Heart left ventricle (tissue), 16 donors: ENCODE measurements at regions not wholly inside any gene's neighbourhood (a gene's known extent, or its start where the extent isn't known, plus 50 kb on each side); places are given as distances from the start of the nearest gene placed in this dataset.

Experiments
- ATAC-seq, 4 donors: fragments of 200-7000 bp; cut with Tn5 transposase; one replicate each; pipeline ENCODE4 v1.9.1; 2020 to 2022; ENCODE audit warnings: moderate library complexity in 4 of 4, mild to moderate bottlenecking in 3 of 4, moderate number of reproducible peaks in 1 of 4
- DNase-seq, 5 donors: peaks; one replicate each; pipeline ENCODE4 v3.0.0-alpha.2; 2020
- H3K27ac ChIP-seq, 12 donors: fragments of 200-600 bp; sonication (generic) in 4 of 12; one replicate each; pipeline versions ENCODE4 v1.5.0 to v1.8.0; 2016 to 2022; ENCODE audit warnings: mild to moderate bottlenecking in 2 of 12
- H3K27me3 ChIP-seq, 9 donors: fragments of 200-600 bp; sonication (generic) in 2 of 9; one replicate each; pipeline versions ENCODE4 v1.5.1 to v1.8.0; 2016 to 2022; ENCODE audit warnings: mild to moderate bottlenecking in 3 of 9
- H3K36me3 ChIP-seq, 9 donors: fragments of 200-600 bp; sonication (generic) in 2 of 9; one replicate each; pipeline versions ENCODE4 v1.5.0 to v1.8.0; 2018 to 2022; ENCODE audit warnings: mild to moderate bottlenecking in 2 of 9
- H3K4me1 ChIP-seq, 12 donors: fragments of 200-600 bp; sonication (generic) in 4 of 12; one replicate each; pipeline versions ENCODE4 v1.5.0 to v1.8.0; 2016 to 2022; ENCODE audit warnings: mild to moderate bottlenecking in 3 of 12
- H3K4me3 ChIP-seq, 12 donors: fragments of 200-600 bp; sonication (generic) in 4 of 12; one replicate each; pipeline versions ENCODE4 v1.5.0 to v1.8.0; 2017 to 2022; ENCODE audit warnings: mild to moderate bottlenecking in 9 of 12, moderate library complexity in 4 of 12
- H3K9me3 ChIP-seq, 12 donors: fragments of 200-600 bp; sonication (generic) in 4 of 12; one replicate each; pipeline versions ENCODE4 v1.5.0 to v1.8.0; 2016 to 2022; ENCODE audit warnings: mild to moderate bottlenecking in 1 of 12
- POLR2A ChIP-seq, 2 donors: fragments of 450-650 bp; IDR thresholded peaks; one replicate each; pipeline ENCODE4 v1.6.1; 2017; ENCODE audit warnings: antibody characterized with exemption in 2 of 2, mild to moderate bottlenecking in 2 of 2, moderate library complexity in 2 of 2
- WGBS, 4 donors: extraction: QIAGEN DNeasy Blood & Tissue Kit in 2 of 4; methylation state at CpG; one replicate each; pipeline versions ENCODE4 v1.1.5 to v1.1.7; 2013 to 2018; 5-methylcytosine and 5-hydroxymethylcytosine counted together
- intact Hi-C, 10 donors: fragments of 100-400 bp; cut with DNase I; formaldehyde crosslinking; loops; one replicate each; pipeline versions ENCODE4 v1.11.1 to v1.14.2; 2022
- TF ChIP-seq, protein P1 (sequence below), 12 donors: fragments of 200-600 bp; sonication (generic) in 4 of 12; IDR thresholded peaks; one replicate each; pipeline versions ENCODE4 v1.5.0 to v1.8.0; 2018 to 2022; ENCODE audit warnings: antibody characterized with exemption in 12 of 12, mild to moderate bottlenecking in 5 of 12
- donor health status: ischemic (EF 13 %, LVEDD 7.1; RV severe dilation, severe dysfunction).
- donor health status: healthy with polysubstance abuse.
- donor health status: DM: no; HTN: yes; CAD: no.
- donor health status: DM: no; HTN: no; CAD: no.
- donor health status: ischemic (EF 25% LVEDD 6.9; RV normal size, moderate dysfunction).
- donor health status: ischemic (EF 25% LVEDD 5.7; RV mildly dilated, moderate dysfunction).
- donor health status: healthy.
- donor health status: DM: yes; HTN: yes; CAD: no.
- donor health status: ischemic (EF 35%, LVEDD 5.7; RV mildly dilated, moderate dysfunction).
- donor health status: nonischemic (EF 11% LVEDD 7.7; RV severe dilation, severe dysfunction).
- donor health status: DM: yes; HTN: yes; CAD: no.
- donor health status: PGD.
- donor health status: ischemic (EF 29% LVEDD 5.4; RV normal size, mild dysfunction).
- donor health status: nonischemic (EF 23%, LVEDD 6.1; RV moderate dilation, normal function).

- Histone ChIP-seq H3K4me1 (no peaks in the 10 kb centered on the region), H3K9me3 (no peaks in the 10 kb centered on the region), H3K27ac (no peak overlapping the region), H3K36me3 (no peaks in the 10 kb centered on the region), H3K4me3 (no peak overlapping the region), H3K27me3 (no peaks in the 10 kb centered on the region)
- 61 to 70% (median 64%) methylated on average over 13 of the region's 13 CpGs for WGBS, 4 donors
- TF ChIP-seq, protein P1, sequence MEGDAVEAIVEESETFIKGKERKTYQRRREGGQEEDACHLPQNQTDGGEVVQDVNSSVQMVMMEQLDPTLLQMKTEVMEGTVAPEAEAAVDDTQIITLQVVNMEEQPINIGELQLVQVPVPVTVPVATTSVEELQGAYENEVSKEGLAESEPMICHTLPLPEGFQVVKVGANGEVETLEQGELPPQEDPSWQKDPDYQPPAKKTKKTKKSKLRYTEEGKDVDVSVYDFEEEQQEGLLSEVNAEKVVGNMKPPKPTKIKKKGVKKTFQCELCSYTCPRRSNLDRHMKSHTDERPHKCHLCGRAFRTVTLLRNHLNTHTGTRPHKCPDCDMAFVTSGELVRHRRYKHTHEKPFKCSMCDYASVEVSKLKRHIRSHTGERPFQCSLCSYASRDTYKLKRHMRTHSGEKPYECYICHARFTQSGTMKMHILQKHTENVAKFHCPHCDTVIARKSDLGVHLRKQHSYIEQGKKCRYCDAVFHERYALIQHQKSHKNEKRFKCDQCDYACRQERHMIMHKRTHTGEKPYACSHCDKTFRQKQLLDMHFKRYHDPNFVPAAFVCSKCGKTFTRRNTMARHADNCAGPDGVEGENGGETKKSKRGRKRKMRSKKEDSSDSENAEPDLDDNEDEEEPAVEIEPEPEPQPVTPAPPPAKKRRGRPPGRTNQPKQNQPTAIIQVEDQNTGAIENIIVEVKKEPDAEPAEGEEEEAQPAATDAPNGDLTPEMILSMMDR (IDR thresholded peaks at IDR 0.05): no peak
- no peak for TF ChIP-seq POLR2A (IDR thresholded peaks at IDR 0.05)
- intact Hi-C loops: loop anchor here in 1 of 10 donors (10.0 kb wide), 1 partner anchor 87 kb away; no protein-coding TSS in a partner anchor
- ATAC-seq: no peak
- DNase-seq: no peak
These were observed 64.8 kb downstream of the PDCL3 start for GRCh38 chr2:100627330-100628300.

GRCh38 chr2:100628506-100628905, 65.7 kb downstream of the PDCL3 start:
- H3K9me3 ChIP-seq: no peaks in the 10 kb centered on the region
- TF ChIP-seq POLR2A (IDR thresholded peaks at IDR 0.05): no peak
- TF ChIP-seq, protein P1 (IDR thresholded peaks at IDR 0.05): no peak
- no peaks in the 10 kb centered on the region for H3K36me3 ChIP-seq
- ATAC-seq (no peak), DNase-seq (no peak)
- no peaks in the 10 kb centered on the region for H3K27me3 ChIP-seq
- H3K4me1 ChIP-seq: no peaks in the 10 kb centered on the region
- no peak overlapping the region for H3K27ac ChIP-seq
- intact Hi-C loops: loop anchor here in 1 of 10 donors (10.0 kb wide), 1 partner anchor 86 kb away; no protein-coding TSS in a partner anchor
- WGBS, 4 donors: 87 to 96% (median 92%) methylated on average over 13 of the region's 13 CpGs
- no peak overlapping the region for H3K4me3 ChIP-seq

- no peaks in the 10 kb centered on the region for H3K36me3 ChIP-seq
- DNase-seq (no peak), ATAC-seq (no peak)
- H3K27ac ChIP-seq: no peak overlapping the region
- TF ChIP-seq, protein P1 (IDR thresholded peaks at IDR 0.05): no peak
- no peak for TF ChIP-seq POLR2A (IDR thresholded peaks at IDR 0.05)
- intact Hi-C loops: loop anchor here in 1 of 10 donors (10.0 kb wide), 1 partner anchor 85 kb away; no protein-coding TSS in a partner anchor
- no peaks in the 10 kb centered on the region for H3K9me3 ChIP-seq
- 86 to 98% (median 96%) methylated on average over 4 to 5 of the region's 5 CpGs for WGBS, 4 donors
- no peak overlapping the region for H3K4me3 ChIP-seq
- H3K27me3 ChIP-seq: no peaks in the 10 kb centered on the region
- no peaks in the 10 kb centered on the region for H3K4me1 ChIP-seq
These were observed 66.5 kb downstream of the PDCL3 start for GRCh38 chr2:100629309-100629708.

DNA sequence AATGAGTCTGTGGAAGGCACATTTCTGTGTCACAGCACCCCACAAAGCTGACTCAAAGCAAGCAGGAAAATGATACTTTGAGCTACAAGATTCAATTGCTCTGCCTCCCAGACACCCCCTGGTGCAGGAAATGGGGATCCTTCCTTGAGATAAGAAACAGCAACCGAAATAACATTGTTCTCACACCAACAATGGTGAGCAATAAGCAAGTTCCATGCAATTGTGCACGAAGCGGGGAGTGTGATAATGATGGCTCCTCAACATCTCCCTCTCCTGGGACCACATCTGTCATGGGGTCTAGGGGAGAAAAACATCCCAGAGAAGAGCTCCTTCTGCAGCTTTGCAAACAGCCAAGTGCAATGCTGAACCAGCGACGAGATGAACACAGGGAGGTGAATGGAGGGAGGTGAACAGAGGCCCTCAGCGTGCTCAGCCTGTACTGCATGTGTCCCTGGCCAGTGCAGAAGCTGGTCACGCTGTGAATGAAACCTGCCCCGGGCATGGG, 67.7 kb downstream of the PDCL3 start:
- TF ChIP-seq POLR2A (IDR thresholded peaks at IDR 0.05): no peak
- TF ChIP-seq, protein P1 (IDR thresholded peaks at IDR 0.05): no peak
- Histone ChIP-seq H3K27me3 (no peaks in the 10 kb centered on the region), H3K4me1 (no peaks in the 10 kb centered on the region), H3K27ac (no peak overlapping the region), H3K9me3 (no peaks in the 10 kb centered on the region), H3K4me3 (no peak overlapping the region), H3K36me3 (no peaks in the 10 kb centered on the region)
- no peak for DNase-seq
- intact Hi-C loops: no loop called here
- WGBS, 4 donors: 59 to 77% (median 66%) methylated on average over 8 of the region's 8 CpGs
- no peak for ATAC-seq
